ENCODE measurements at regions not wholly inside any gene's neighbourhood (a gene's known extent, or its start where the extent isn't known, plus 50 kb on each side); places are given as distances from the start of the nearest gene placed in this dataset.

DNA sequence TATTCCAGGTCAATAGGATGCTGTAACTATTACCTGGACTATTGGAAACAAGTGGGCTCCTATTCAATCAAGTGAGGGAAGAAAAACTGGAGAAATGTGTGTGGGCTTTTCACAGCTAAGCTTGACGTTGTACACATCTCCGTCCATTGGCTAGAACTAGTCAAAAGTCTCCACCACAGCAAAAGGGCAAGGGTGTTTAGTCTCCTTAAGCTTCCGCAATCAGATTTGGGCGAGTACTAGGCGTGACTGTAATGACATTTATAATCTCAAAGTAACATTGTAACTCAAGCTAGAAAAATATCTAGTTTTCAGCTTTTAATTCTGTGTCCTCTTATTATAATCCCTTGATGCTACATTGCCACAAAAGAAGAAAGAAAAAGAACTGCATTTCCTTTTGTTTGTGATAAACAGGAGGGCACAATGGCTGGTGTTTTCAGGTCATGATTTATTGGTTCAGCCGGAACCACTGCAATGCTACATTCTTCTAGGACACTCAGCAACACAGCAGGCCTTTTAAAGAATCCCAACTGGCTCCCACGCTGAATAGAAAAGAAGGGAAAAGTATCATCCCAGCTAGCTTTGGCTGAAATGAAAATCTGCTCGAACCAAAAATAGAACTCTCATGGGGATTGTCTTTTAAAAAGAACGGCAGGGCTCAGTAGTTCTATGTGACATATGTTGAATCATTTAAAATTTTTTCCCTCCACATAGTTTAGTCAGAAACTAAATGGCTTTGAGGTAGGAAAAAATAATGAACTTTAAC is 387.7 kb downstream of the BTBD3 start:
- no peak for DNase-seq

DNA sequence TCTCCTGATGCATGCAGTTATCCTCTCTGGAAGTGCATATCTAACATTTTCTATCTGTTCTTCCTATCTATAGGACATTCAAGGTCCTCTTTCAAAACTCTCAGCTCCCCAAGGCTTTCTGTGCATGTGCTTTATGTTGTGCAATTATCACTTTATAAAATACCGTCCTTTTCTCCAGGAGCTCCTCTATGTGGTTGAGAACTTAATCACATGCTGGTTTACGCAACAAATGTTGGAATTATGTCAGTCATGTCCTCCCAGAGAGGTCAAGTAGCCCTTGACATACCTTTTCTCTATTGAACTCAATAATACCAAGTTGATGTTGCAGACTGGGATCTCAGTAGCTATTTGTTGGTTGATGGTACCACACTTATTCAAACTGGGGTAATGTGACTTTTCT is 388.4 kb downstream of the BTBD3 start:
- no peak for DNase-seq

DNA sequence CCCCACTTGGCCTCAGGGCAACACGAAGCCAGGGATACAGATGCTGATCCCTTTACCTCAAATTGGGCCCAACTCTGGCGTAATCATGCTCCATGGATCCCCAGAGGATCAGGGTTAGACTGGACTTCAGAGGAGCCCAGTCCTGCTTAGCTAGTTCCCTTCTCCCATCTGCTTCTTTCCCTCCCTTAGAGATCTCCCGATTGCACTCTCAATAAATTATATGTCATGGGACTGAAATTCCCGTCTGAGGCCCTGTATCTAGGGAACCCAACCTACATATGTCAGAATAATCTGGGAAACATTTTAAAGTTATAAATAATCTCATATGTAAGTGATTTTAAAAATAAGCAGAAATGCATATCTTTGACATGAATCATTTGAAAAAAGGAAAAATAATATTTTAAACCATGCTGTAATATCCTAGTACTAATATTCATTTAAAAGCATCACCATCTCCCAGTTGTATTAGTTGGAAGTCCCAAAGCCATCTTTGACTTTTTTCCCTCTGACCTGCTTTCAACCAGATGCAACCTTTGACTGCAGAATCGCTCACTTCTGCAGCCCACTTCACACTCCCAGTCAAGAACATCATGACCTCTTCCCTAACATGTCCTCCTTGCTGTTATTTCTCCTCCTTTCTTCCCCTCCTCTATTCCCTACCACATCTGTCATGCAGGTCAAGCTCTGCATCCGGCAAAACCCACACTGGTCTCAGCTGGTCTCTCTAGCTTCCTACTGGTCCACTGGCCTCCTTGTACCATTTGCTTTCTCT is 393.6 kb downstream of the BTBD3 start:
- peak; percentile 17 for DNase-seq

DNA sequence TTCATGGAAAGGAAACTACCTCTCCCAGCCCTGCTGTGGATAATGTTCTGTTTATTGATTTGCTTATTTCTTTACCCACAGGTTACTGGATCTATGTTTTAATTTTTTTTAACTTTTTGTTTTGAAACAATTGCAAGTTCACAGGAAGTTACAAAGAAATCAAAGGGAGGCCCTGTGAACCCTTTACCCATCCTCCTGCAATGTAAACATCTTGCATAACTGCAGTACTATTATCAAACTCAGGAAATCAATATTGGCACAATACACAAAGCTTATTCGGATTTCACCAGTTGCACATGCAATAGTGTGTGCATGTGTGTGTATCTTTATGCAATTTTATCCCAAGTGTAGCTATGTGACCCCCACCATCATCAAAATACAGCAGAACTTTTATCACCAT is 398.0 kb downstream of the BTBD3 start:
- DNase-seq = no peak

DNA sequence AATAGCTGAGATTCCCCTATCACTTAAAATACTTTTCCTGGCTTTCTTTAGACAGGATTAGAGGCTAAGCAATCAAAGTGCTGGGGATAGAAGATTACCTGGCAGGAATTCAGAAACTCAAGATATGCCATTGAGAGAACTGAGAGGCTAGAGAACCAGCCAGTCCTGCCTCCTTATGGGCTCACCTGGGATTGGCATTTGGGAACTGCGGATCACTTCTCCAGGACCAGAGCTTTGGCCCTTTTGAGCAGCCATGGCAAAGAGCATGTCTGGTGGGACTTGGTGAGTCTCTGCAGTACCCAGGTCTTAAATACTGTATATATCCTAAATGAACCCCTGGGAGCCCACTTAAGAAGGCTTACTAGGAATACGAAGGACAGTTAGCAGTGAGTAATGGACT is 399.1 kb downstream of the BTBD3 start:
- DNase-seq = no peak

DNA sequence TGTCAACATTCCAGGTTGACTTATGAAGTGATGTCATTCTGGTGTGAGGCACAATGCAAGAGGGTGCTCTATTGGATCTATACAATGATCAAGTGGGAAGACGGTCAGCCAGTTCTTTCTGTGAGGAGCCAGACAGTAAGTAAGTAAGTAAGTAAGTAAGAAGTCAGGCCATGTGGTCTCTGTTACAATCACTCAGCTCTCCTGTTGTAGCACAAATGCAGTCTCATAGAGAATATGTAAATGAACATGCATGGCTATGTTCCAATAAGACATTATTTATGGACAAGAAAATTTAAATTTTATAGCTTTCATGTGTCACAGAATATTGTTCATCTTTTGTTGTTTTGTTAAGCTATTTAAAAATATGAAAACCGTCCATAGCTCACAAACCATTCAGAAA is 399.7 kb downstream of the BTBD3 start:
- DNase-seq = no peak

DNA sequence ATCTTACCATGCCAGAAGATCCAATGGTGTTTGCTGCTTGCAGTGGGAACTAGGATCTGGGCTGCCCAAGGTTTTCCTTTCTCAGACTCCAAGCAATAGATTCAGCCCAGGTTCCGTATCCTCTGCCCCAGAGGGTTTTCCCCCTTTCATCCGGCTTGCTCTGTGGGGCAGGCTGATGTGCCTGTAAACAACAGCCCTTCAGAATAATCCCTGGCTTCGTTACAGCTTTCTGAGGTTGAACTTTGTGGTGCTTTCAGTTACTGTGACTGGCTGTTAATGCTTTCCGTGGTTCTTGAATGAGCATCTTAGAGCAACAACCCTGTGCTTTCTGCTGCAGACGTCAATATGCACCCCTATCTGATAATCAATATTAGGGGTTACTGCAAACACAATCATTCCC is 400.4 kb downstream of the BTBD3 start:
- DNase-seq = no peak

DNA sequence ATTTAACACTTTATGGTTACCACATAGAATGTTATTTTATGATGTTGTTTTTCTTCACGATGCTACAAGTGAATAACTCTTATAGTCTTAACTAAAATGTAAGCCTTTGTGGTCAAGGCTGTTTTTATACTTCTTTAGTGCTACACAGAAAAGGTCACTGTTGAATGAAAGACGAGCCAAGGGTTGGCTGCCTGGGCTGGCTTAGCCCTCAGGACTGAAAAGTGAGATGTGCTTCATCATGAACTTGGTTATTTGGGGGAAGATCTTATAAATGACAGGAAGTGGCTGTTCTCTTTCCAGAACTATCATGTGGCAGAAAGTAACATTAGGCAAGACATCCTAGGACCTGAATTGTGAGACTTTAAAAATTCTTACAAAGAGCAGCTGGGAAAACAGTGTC is 404.0 kb downstream of the BTBD3 start:
- DNase-seq = no peak

DNA sequence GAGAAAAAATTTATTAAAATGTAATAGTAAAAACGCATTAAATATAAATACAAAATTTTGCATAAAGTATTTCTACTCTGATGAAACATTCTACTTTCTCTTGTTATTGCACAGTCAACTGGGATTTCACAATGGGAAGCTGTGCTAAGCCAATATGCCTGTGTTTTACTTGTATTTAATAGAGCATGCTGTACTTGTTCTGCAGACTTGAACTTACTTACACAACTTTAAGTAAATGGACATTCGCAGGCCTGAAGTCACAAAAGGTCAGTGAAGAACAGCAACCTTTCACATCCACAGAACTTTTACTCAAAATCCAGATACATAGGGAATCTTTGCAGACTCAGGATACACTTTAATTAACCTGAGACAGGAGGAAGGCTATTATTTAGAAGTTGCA is 409.5 kb downstream of the BTBD3 start:
- no peak for DNase-seq

DNA sequence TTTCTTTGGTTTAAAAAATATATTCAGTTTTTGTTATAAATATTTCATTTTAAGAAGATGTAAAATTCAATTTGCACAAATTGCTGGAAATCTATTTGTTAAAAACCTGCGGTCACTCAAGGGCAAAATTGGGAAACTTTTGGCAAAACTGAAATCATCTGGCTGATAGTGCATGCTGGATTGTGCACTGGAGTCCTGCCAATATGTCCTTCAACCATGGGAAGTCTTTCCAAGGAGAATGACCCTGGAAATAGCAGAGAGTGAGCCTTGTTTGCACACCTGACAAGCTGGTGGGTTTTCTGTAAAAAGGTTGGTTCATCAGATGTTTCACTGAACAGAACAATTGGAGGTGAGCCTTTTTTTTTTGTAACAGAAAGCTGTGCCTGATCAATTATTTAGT is 413.5 kb downstream of the BTBD3 start:
- no peak for DNase-seq

DNA sequence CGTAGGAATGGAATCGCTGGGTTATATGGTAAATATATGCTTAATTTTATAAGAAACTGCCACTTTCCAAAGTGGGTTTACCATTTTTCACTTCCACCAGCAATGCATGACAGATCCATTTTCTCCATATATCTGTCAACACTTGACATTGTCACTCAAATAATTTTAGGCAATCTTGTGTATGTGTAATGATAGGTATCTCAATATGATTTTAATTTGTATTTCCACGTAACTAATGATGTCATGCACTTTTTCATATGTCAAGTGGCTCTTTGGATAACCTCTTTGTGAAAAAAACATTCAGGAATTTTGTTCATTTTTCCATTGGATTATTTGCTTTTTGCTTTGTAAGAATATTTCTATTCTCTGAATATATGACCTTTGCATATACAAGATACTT is 419.9 kb downstream of the BTBD3 start:
- no peak for DNase-seq

DNA sequence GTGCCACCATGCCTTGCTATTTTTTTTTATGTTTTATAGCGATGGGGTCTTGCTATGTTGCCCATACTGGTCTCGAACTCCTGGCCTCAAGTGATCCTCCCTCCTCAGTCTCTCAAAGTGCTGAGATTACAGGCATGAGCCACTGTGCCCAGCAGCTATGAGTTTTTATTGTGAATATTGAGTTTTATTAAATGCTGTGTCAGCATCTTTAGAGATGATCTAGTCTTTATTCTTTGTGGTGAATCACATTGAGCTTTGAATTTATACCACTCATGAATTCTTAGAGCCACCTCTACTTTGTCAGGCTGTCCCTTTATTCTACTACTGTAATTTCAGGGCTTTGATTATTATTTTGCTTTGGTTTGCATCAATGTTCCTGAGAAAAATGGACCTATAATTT is 428.3 kb downstream of the BTBD3 start:
- no peak for DNase-seq

DNA sequence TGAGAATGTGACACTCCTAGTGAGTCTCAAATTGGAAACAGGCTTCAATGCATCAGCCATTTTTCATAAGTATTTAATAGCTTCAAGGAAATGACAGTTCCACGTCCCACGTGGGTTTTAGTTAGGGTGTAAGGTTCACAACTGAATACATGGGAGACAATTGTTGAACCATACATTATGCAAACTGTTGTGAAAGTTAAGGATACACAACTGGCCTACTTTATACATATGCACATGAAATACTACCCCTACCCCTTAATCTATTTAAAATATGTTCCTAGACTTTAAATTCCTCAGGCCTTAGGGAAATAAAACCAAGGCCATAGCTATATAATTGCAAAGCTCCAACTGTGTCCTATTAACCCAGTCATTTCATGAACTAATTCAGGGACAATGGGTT is 436.1 kb downstream of the BTBD3 start:
- no peak for DNase-seq

DNA sequence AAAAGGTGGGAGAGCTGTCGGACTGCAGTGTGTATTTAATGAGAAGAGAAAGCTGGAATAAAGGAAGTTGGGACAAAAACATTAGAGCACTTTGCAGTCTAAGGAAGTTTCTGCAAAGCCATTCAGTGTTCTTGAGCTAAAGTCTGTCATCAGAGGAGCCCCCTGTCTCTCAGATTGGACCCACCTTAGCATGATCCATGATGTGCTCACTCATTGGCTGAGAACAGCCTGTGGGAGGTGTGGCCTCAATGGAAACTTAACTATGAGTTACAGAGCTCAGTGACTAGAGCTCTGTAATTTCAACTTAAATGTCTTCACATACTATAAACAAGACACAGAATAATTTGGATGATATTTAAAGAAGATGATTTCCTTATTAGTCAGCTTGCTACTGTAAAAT is 437.0 kb downstream of the BTBD3 start:
- DNase-seq = no peak

DNA sequence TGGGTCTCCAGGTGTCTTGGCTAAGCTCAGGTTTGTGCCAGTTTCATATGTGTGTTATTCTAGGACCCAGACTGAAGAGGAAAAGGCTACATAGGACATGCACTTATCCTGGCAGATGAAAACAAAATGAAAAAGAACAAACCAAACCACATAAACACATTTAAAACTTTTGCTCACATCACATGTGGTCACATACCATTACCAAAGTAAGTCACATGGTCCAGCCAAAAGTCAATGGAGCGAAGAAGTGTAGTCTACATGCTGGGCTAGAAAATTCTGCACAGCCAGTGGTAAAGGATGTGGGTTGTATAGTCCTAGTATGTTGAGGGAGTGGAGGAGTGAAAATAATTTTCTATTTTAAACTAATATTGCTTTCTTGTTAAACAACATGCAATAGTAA is 437.5 kb downstream of the BTBD3 start:
- DNase-seq = no peak

DNA sequence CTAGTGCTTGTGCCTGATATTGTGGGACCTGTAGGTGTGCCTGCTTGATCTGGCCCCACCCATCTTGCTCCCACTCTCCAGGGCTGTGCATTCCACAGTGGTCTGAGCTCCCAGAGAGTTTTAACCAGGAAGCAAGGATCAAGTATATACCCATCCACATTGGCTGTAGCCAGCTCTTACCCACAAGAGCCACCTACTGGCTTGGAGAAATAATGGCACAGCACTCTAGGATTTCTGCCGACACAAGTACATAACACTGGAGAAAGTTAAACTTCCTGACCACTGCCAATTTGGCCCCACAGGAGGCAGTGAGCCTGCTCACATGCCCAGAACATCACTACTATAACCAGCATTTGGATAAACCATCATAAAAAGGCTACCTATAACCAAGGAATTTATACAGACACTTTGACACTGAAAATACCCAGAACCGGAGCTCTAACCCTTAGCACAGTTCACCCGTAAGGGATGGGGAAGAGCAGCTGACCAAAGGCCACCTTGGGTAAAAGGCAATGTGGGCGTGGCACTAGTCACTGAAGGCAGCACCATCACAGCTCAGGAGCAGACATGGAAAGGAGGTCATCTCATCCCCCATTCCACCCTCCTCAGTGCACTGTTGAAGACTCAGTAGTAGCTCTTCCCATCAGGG is 440.4 kb downstream of the BTBD3 start:
- no peak for DNase-seq

DNA sequence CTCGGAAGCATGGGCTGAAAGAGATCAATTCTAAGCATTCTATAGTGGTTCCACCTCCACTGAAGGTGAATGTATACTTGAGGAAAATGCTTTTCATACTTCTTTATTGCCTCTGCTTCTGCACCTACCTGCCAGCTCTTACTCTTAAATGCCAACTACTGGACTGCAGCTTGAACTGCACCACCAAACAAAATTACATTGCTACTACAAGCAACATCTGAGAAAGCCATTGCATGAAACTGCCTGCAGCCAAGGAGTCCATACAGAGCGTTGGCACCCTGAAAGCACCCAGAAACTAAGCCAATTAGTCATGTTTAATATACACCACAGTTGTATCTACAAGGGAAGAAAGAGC is 440.9 kb downstream of the BTBD3 start:
- DNase-seq = no peak

DNA sequence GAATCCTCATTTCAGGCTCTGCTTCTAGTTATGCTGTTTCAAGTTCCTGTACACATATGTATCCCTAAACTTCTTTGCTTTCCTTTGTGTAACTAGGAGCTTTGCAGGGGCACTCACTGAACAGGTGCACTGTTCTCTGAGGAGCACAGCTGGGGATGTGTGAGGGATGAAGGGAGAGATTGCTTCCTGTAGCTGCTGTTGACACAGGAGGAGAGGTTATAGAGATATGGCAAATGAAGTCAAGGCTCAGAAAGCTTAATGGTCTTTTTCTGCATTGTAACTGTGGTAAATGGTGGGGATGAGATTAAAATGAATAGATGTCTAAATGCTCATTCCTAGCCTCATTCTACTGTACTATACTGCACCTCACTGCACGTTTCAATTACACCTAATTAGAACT is 454.3 kb downstream of the BTBD3 start:
- DNase-seq = no peak

DNA sequence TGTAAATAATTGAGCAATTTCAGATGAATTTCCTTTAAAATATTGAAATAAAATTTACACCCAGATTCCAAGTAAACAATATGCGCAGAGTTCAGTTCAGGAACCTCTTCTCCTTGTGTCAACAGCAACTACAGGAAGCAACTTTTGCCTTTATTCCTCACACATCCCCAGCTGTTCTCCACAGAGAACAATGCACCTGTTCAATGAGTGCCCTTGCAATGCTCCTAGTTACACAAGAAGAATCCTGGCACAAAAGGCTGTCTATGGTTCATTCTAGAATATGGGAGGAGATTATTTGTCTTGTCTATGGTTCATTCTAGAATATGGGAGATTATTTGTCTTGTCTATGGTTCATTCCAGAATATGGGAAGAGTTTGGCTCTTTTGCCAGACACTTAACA is 454.9 kb downstream of the BTBD3 start:
- no peak for DNase-seq

DNA sequence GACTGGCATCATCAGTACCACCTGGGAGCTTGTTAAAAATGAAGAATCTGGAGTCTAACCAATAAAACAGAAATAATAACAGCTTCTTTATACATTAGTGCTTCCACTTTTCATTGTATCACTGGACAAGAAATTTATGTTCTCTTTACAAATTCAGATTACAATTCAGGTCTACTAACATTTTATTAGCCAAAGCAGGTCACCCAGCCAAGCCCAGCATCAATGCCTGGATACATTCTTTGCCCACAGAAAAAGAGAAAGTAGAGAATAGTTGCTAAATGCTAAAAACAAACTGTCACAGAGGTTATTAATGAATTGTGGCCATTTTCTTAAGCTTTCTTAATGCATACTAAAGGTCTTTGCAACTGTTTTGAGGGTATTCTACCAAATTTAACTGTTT is 458.3 kb downstream of the BTBD3 start:
- DNase-seq = no peak

DNA sequence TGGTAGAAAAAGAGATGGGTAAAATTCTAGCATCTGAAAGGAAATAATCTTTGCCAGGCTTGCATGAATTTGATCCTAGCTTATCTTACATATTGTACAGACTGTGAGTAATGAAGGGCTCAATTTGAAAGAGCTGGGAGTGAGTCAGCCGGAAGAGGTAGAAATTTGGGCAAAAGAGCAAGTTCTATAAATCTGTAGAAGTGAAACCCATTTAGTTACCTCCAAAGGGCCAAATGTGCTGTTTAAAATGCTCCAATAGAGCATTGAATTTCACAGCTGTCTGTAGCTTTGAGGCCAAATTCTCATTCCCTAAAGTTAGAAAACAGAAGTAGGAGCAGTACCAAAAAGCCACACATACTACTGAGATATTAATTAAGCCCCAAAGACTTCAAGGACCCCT is 466.1 kb downstream of the BTBD3 start:
- DNase-seq = no peak

DNA sequence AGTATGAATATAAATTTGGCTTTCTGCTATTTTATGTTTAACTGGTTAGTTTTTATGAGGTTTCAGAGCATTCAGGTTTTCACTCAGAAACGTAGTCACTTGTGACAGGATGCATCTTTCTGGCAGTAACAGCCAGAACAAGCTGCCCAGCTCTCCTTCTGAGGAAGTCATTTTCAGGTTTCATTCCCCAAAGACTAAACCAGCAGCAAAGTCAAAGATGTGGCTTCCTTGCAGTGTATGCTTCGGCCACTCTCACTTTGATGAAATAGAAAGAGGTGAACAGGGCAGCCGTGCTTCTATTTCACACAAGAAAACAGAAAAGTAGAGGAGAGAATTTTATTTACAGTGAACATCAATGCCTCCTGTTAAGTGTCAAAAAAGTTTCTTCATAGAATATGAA is 469.1 kb downstream of the BTBD3 start:
- DNase-seq = no peak

DNA sequence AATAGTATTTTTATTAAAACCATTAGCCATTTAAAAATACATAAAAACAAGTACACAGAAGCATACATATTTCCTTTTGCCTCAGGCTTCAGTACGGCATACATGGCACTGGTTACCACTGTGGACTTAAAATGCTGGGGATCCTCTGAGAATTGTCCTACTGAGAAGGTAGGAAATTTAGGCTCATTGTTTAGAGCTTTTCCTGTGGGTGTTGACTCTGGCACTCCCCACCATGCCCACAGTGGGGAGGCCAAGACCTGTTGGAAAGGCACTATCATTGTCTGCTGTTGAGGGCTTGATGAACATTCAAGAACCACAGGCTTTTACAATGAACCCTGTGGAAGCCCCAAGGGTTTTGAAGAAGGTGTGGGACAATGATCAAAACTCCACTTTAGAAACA is 473.4 kb downstream of the BTBD3 start:
- DNase-seq = no peak

DNA sequence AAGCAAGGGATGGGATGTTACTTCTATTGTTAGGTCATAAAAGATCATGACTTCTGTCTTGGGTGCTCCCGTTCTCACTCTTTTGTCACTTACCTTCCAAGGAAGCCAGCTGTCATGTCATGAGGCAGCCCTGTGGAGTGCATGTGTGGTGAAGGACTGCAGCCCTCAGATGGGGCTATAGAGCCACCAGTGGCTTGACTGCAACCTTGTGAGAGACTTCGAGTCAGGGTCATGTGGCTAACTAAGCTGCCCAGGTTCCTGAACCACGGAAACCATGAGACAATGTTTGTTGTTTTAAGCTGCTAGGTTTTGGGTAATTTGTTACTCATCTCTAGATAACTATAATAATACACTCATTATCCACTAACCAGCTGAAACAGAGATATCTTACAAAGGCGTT is 477.1 kb downstream of the BTBD3 start:
- DNase-seq = peak; percentile 54

All from eye (tissue), 1 donor.